HCT116 (cell line): ENCODE measurements at regions not wholly inside any gene's neighbourhood (a gene's known extent, or its start where the extent isn't known, plus 50 kb on each side); places are given as distances from the start of the nearest gene placed in this dataset.

ENCODE experiments used
- ATAC-seq: fragments of 200-7000 bp; cut with Tn5 transposase; 2 replicates; pipeline ENCODE4 v1.9.1; 2020; ENCODE audit warnings: mild to moderate bottlenecking, moderate library complexity
- BruUV-seq: library from RNA; stranded (reverse); fragments of 400-500 nt; replicated peaks from 2 replicates; lab custom pipeline; 2021; lab: Mats Ljungman, UMichigan
- CTCF ChIA-PET: fragments of 300-600 bp; sonication (Branson Sonifier 250); formaldehyde crosslinking; loops from one replicate; lab custom pipeline; 2021; ENCODE audit warnings: antibody characterized with exemption; lab: Charles Lee
- POLR2A ChIA-PET: fragments of 300-600, 350-600 bp; sonication (Branson Sonifier 250); formaldehyde crosslinking; loops from one replicate; lab custom pipeline; 2021; ENCODE audit warnings: antibody characterized with exemption; lab: Charles Lee
- RAD21 ChIA-PET, 2 experiments: fragments of 300-600 bp; sonication (Branson Sonifier 250); formaldehyde crosslinking; loops; one replicate each; lab custom pipeline; 2023; ENCODE audit warnings: low total read pairs in 2 of 2; ENCODE audit not compliant: uncharacterized antibody in 2 of 2, unreplicated experiment in 2 of 2, low non-redundant PET in 1 of 2; lab: Charles Lee
- DNase-seq: peaks from one replicate; pipeline ENCODE4 v3.0.0-alpha.2; 2010; ENCODE audit warnings: low read depth, low spot score
- H2AFZ ChIP-seq: fragments of 200-600 bp; shearing (Covaris generic), sonication (generic); 2 replicates; pipeline ENCODE4 v1.6.1; 2017; ENCODE audit warnings: low read depth, mixed run types, mixed read lengths, antibody characterized with exemption, low read length; ENCODE audit not compliant: poor library complexity, severe bottlenecking
- H3K27ac ChIP-seq: 2 replicates; pipeline ENCODE4 v1.5.1; 2012; ENCODE audit warnings: low read depth, low read length
- H3K27me3 ChIP-seq: fragments of 200-600 bp; sonication (generic); 2 replicates; pipeline ENCODE4 v1.6.1; 2016; ENCODE audit warnings: mixed run types, low read length, mixed read lengths; ENCODE audit not compliant: insufficient read depth
- H3K36me3 ChIP-seq, 2 experiments: fragments of 200-500 bp in 1 of 2; fragments of 200-600 bp in 1 of 2; sonication (Bioruptor generic) in 1 of 2; sonication (generic) in 1 of 2; 2 replicates each; pipeline versions ENCODE4 v1.5.1 to v1.6.1; 2014 to 2016; ENCODE audit warnings: low read length in 2 of 2, inconsistent platforms in 1 of 2, mixed read lengths in 1 of 2, mixed run types in 1 of 2; ENCODE audit not compliant: insufficient read depth in 2 of 2, control insufficient read depth in 1 of 2
- H3K4me1 ChIP-seq, 2 experiments: fragments of 200-600 bp in 1 of 2; sonication (generic) in 1 of 2; 2 replicates each; pipeline versions ENCODE4 v1.5.1 to v1.6.1; 2012 to 2017; ENCODE audit warnings: low read length in 2 of 2, inconsistent platforms in 1 of 2, mild to moderate bottlenecking in 1 of 2, mixed read lengths in 1 of 2, mixed run types in 1 of 2, moderate library complexity in 1 of 2; ENCODE audit not compliant: insufficient read depth in 2 of 2, control insufficient read depth in 1 of 2
- H3K4me2 ChIP-seq: fragments of 200-600 bp; sonication (generic); 2 replicates; pipeline ENCODE4 v1.6.1; 2017; ENCODE audit warnings: mixed run types, low read length, mixed read lengths
- H3K4me3 ChIP-seq, 2 experiments: fragments of 200-600 bp in 1 of 2; sonication (generic) in 1 of 2; replicated peaks in 1 of 2; 2 replicates each; pipeline ENCODE4 v1.5.1; 2011 to 2016; ENCODE audit warnings: low read length in 2 of 2, control low read depth in 1 of 2, low read depth in 1 of 2, mild to moderate bottlenecking in 1 of 2, mixed read lengths in 1 of 2, mixed run types in 1 of 2
- H3K79me2 ChIP-seq: fragments of 200-600 bp; sonication (generic); 2 replicates; pipeline ENCODE4 v1.6.1; 2017; ENCODE audit warnings: mild to moderate bottlenecking, mixed run types, low read length, moderate library complexity, mixed read lengths; ENCODE audit not compliant: insufficient read depth
- H3K9ac ChIP-seq: fragments of 200-600 bp; sonication (generic); 2 replicates; pipeline ENCODE4 v1.6.1; 2016; ENCODE audit warnings: low read length, mixed read lengths
- H3K9me2 ChIP-seq: fragments of 200-600 bp; sonication (generic), shearing (Covaris generic); 2 replicates; pipeline ENCODE4 v1.6.1; 2017; ENCODE audit warnings: mixed run types, mild to moderate bottlenecking, moderate library complexity; ENCODE audit not compliant: insufficient read depth
- H3K9me3 ChIP-seq, 2 experiments: fragments of 200-500 bp in 1 of 2; fragments of 200-600 bp in 1 of 2; sonication (Bioruptor generic) in 1 of 2; sonication (generic) in 1 of 2; 2 replicates each; pipeline ENCODE4 v1.6.1; 2014 to 2017; ENCODE audit warnings: low read length in 2 of 2, mixed read lengths in 2 of 2, inconsistent platforms in 1 of 2, low read depth in 1 of 2, mild to moderate bottlenecking in 1 of 2, mixed run types in 1 of 2, moderate library complexity in 1 of 2; ENCODE audit not compliant: control insufficient read depth in 1 of 2, insufficient read depth in 1 of 2
- H4K20me1 ChIP-seq: fragments of 200-600 bp; sonication (generic), shearing (Covaris generic); 2 replicates; pipeline ENCODE4 v1.6.1; 2017; ENCODE audit warnings: mixed run types, mild to moderate bottlenecking, moderate library complexity; ENCODE audit not compliant: insufficient read depth
- CTCF ChIP-seq, 3 experiments: fragments of 200-600 bp in 1 of 3; sonication (generic) in 1 of 3; IDR thresholded peaks in 2 of 3; conservative IDR thresholded peaks in 1 of 3; 2 replicates each; pipeline ENCODE4 v1.5.1; 2012 to 2017; ENCODE audit warnings: low read depth in 2 of 3, low read length in 2 of 3, antibody characterized with exemption in 1 of 3, borderline replicate concordance in 1 of 3, control low read depth in 1 of 3, mild to moderate bottlenecking in 1 of 3, mixed read lengths in 1 of 3, mixed run types in 1 of 3, moderate library complexity in 1 of 3; ENCODE audit not compliant: insufficient read depth in 1 of 3
- JUND ChIP-seq: IDR thresholded peaks from 2 replicates; pipeline ENCODE4 v1.6.1; 2012
- MAX ChIP-seq: IDR thresholded peaks from 2 replicates; pipeline ENCODE4 v1.6.1; 2012
- SIN3A ChIP-seq: IDR thresholded peaks from 2 replicates; pipeline ENCODE4 v1.6.1; 2012; ENCODE audit warnings: low read depth
- YY1 ChIP-seq: IDR thresholded peaks from 2 replicates; pipeline ENCODE4 v1.6.1; 2011; ENCODE audit warnings: low read length, low read depth, moderate library complexity, mild to moderate bottlenecking; ENCODE audit not compliant: insufficient replicate concordance; ENCODE audit errors: extremely low read depth
- ZBTB33 ChIP-seq: IDR thresholded peaks from 2 replicates; pipeline ENCODE4 v1.6.1; 2011; ENCODE audit warnings: mild to moderate bottlenecking, low read length, moderate library complexity; ENCODE audit not compliant: insufficient replicate concordance; ENCODE audit errors: extremely low read depth
- ZNF274 ChIP-seq: fragments of 200-500 bp; sonication (Bioruptor generic); IDR thresholded peaks from 2 replicates; pipeline ENCODE4 v1.6.1; 2014; ENCODE audit warnings: mild to moderate bottlenecking, low read depth, low read length, inconsistent platforms
- intact Hi-C: fragments of 100-400 bp; cut with micrococcal nuclease; formaldehyde crosslinking; loops from 2 replicates; pipeline ENCODE4 v1.10.0; 2022

GRCh38 chr14:71618716-71619115, 313.5 kb upstream of the RGS6 start:
- Histone ChIP-seq H3K27me3 (no peaks in the 10 kb centered on the region), H4K20me1 (no peaks in the 10 kb centered on the region), H3K27ac (no peak overlapping the region), H2AFZ (no peak overlapping the region), H3K4me3 (no peak overlapping the region), H3K9me2 (no peaks in the 10 kb centered on the region), H3K4me1 (peaks cover 0 to 6% of the 10 kb centered on the region in 2 experiments; a peak in 1 of 4 replicates), H3K4me2 (no peak overlapping the region), H3K9me3 (no peaks in the 10 kb centered on the region), H3K9ac (no peak overlapping the region), H3K36me3 (no peaks in the 10 kb centered on the region), H3K79me2 (no peaks in the 10 kb centered on the region)
- no peak for ATAC-seq
- no peak for DNase-seq
- BruUV-seq: no TSS peak
- RAD21 ChIA-PET: no interaction called here
- intact Hi-C loops: no loop called here
- POLR2A ChIA-PET: no interaction called here
- CTCF ChIA-PET: no interaction called here
- TF ChIP-seq ZBTB33 (no peak), MAX (no peak), CTCF (IDR thresholded peaks at IDR 0.05 in 2 of 3, conservative IDR thresholded peaks at IDR 0.05 in 1 of 3; ENCODE audit: borderline replicate concordance in 1 of 3, insufficient read depth in 1 of 3, low read depth in 2 of 3, low read length in 2 of 3) (no peak), JUND (no peak), SIN3A (no peak), ZNF274 (no peak), YY1 (no peak)
